CD4-positive, alpha-beta T cell treated with Interleukin-2 at 100 ng/mL for 4 hours (primary cell): ENCODE measurements at regions not wholly inside any gene's neighbourhood (a gene's known extent, or its start where the extent isn't known, plus 50 kb on each side); places are given as distances from the start of the nearest gene placed in this dataset.
"Not testable (repeated sequence)": the region's sequence is repeated elsewhere in the genome, so short reads cannot be mapped to it uniquely, and the experiment has no call there.

ENCODE experiments used
- DNase-seq: peaks from one replicate; pipeline ENCODE4 v3.0.0-alpha.2; 2020; ENCODE audit warnings: low spot score

- no peak for DNase-seq
These were observed 273.1 kb downstream of the XPNPEP1 start for GRCh38 chr10:109650228-109650627.

- DNase-seq = no peak
These were observed 275.7 kb downstream of the XPNPEP1 start for GRCh38 chr10:109647627-109648026.

GRCh38 chr10:109633846-109634245, 289.5 kb downstream of the XPNPEP1 start:
- no peak for DNase-seq

GRCh38 chr10:109633017-109633416, 290.3 kb downstream of the XPNPEP1 start:
- not testable (repeated sequence) for DNase-seq

GRCh38 chr10:109624939-109625338, 298.4 kb downstream of the XPNPEP1 start:
- no peak for DNase-seq

GRCh38 chr10:109622566-109622965, 300.7 kb downstream of the XPNPEP1 start:
- DNase-seq = no peak

GRCh38 chr10:109620396-109620795, 302.9 kb downstream of the XPNPEP1 start:
- no peak for DNase-seq

- no peak for DNase-seq
These were observed 303.4 kb downstream of the XPNPEP1 start for GRCh38 chr10:109619914-109620313.

GRCh38 chr10:109618748-109619147, 304.6 kb downstream of the XPNPEP1 start:
- no peak for DNase-seq

GRCh38 chr10:109618301-109618700, 305.0 kb downstream of the XPNPEP1 start:
- DNase-seq = no peak

- DNase-seq = no peak
These were observed 306.8 kb downstream of the XPNPEP1 start for GRCh38 chr10:109616359-109616980.

GRCh38 chr10:109595356-109595755, 328.0 kb downstream of the XPNPEP1 start:
- DNase-seq = not testable (repeated sequence)

- no peak for DNase-seq
These were observed 329.6 kb downstream of the XPNPEP1 start for GRCh38 chr10:109593682-109594081.

- no peak for DNase-seq
These were observed 330.9 kb downstream of the XPNPEP1 start for GRCh38 chr10:109592391-109592790.

- no peak for DNase-seq
These were observed 331.7 kb downstream of the XPNPEP1 start for GRCh38 chr10:109591601-109592000.

- no peak for DNase-seq
These were observed 335.1 kb downstream of the XPNPEP1 start for GRCh38 chr10:109588259-109588658.

- no peak for DNase-seq
These were observed 335.9 kb downstream of the XPNPEP1 start for GRCh38 chr10:109587366-109587765.

GRCh38 chr10:109556399-109556798, 366.9 kb downstream of the XPNPEP1 start:
- no peak for DNase-seq

GRCh38 chr10:109542050-109542603, 381.2 kb downstream of the XPNPEP1 start:
- not testable (repeated sequence) for DNase-seq

GRCh38 chr10:109534193-109534592, 389.1 kb downstream of the XPNPEP1 start:
- DNase-seq = no peak

GRCh38 chr10:109529258-109529657, 394.1 kb downstream of the XPNPEP1 start:
- DNase-seq = no peak

GRCh38 chr10:109517748-109518147, 405.6 kb downstream of the XPNPEP1 start:
- DNase-seq = no peak

GRCh38 chr10:109504401-109504800, 418.9 kb downstream of the XPNPEP1 start:
- no peak for DNase-seq

- DNase-seq = no peak
These were observed 435.6 kb downstream of the XPNPEP1 start for GRCh38 chr10:109487691-109488090.
